Tongue (tissue), 1 donor: ENCODE measurements at regions not wholly inside any gene's neighbourhood (a gene's known extent, or its start where the extent isn't known, plus 50 kb on each side); places are given as distances from the start of the nearest gene placed in this dataset.

Experiments used
- DNase-seq: peaks from one replicate; pipeline ENCODE4 v3.0.0-alpha.2; 2015

DNA sequence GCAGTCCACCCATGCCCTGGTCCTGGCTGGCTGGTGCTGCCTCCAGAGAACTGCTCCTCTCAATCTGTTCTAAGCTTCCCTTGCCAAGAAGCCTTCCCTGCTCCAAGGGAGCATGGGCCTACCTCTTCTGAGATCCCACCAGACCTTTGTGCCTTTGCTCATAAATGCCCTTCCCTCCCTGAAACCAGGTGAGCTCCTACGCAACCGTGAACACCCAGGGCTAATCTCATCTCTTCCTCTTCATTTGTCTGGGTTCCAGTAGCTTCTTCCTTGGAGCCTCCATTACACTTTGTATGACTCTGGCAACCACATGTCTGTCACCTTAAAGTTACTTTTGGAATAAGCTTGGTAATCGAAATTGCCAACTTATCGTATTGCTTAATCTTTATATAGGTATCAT is 270.6 kb downstream of the PBX3 start:
- DNase-seq, result no peak

GRCh38 chr9:126020836-126021235 is 273.7 kb downstream of the PBX3 start:
- DNase-seq, result no peak

- no peak for DNase-seq
Measured at GRCh38 chr9:126023962-126024361, 276.8 kb downstream of the PBX3 start.

DNA sequence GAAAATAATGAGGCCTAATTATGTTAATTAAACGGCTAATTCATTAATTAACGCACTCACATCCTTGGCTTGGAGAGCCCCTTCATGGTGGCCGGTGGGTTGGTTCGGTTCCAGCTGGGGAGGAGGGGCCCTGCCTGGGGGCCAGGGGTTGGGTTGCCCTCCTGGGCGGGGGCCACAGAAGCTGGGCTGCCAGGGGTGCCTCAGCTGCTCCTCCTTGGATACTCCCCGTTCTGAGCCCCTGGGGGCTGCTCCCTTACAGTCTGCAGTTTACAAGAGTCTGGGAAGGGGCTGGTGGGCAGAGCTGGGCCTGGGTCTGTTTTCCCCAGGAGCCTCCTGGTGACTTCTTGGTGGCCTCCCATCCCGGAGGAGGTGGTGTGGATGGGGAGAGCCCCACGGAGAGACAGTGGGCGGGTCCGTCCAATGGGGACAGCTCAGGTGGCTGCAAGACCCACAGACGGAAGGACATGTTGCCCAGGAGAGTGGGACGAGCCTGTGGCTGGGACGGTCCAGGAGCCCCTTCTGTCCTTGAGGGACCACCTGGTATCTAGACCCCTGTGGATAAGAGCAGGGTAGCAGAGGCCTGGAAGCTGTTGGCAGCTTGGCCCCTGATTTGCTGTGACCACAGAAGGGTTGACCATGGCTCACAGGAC is 277.5 kb downstream of the PBX3 start:
- no peak for DNase-seq

DNA sequence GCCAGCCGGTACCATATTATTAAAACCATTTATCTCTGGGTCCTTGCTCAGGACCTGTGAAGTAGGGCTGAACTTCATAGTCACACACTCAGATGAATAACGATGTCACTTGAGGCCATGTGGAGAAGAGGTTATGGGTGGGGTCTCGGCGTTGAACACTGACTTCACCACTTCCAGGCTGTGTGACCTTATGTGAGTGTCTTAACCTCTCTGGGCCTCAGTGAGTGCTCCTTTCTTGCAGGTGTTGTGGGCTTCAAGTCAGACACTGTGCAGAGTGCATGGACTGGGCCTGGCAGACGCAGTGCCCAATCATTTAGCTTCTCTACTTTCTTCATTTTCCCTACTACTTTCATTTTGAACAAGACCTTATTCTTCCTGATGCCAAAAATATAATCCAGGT is 278.8 kb downstream of the PBX3 start:
- DNase-seq, result no peak

DNA sequence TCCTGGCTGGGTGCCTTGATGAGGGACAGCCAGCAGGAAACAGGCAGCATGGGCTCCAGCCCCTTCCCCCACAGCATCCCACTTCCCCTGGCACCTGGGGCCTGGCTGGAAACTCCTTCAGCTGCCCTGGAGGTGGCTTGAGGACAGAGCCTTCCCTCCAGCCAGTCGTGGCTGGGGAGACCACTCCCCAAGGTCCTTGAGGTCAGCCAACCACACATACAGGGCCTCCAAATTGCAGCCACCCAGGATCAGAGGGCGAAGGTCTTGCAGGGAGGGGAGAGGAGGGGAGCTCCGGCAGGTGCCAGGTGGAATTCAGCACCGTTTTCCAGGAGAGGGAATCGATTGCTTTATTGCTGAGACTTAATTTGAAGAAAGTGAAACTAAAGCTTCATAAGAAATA is 280.4 kb downstream of the PBX3 start:
- no peak for DNase-seq

- no peak for DNase-seq
Measured at GRCh38 chr9:126028746-126029145, 281.6 kb downstream of the PBX3 start.

DNA sequence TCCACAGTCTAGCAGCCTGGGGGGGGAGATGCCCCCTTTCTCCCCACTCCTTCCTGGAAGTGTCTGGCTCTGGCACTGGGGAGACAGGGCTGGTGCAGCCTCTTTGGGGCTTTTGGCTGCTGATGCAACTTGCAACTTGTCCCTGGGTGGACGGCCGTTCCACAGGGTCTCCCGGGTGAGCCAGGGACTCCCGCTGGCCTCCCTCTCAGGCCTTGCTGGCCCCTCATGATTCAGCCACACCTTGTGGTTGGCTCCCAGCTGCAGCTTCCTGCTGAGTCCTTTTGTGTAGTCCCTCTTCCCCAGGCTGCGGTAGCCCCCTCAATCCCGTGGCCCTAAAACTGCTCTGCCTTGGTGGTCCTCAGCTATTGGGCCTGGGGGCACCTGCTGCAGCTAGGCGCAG is 283.5 kb downstream of the PBX3 start:
- DNase-seq, result no peak

DNA sequence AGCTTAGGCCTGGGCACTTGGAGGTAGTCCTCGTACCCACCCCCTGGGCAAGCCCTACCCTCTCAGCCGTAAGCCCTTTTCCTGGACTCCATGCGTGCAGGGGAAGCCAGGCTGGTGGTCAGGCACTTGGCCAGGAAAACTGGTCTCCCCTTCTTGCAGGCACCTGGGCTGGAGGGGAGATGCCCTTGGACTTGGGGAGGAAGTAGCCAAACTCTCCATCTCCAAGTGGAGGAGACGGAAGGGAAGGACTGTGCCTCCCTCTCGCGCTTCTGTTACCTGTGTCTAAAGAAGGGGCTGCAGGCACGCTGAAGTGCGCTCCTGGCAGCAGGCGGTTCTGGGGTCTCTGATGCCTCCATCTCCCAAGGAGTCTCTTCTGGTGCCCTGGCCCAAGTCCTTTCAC is 283.9 kb downstream of the PBX3 start:
- no peak for DNase-seq

DNA sequence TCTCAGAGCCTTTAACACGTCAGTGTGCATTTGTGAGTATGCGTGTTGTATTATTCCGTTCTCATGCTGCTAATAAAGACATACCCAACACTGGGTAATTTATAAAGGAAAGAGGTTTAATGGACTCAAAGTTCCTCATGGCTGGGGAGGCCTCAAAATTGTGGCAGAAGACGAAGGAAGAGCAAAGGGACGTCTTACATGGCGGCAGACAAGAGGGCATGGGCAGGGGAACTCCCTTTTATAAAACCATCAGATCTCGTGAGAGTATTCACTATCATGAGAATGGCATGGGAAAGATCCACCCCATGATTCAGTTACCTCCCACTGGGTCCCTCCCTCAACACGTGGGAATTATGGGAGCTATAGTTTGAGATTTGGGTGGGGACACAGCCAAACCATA is 285.0 kb downstream of the PBX3 start:
- DNase-seq, result no peak

GRCh38 chr9:126033318-126033717 is 286.1 kb downstream of the PBX3 start:
- DNase-seq, result no peak

GRCh38 chr9:126033956-126034355 is 286.8 kb downstream of the PBX3 start:
- DNase-seq, result no peak

GRCh38 chr9:126036881-126037291 is 289.7 kb downstream of the PBX3 start:
- DNase-seq, result no peak

- no peak for DNase-seq
Measured at GRCh38 chr9:126038790-126039189, 287.8 kb upstream of the MVB12B start.

DNA sequence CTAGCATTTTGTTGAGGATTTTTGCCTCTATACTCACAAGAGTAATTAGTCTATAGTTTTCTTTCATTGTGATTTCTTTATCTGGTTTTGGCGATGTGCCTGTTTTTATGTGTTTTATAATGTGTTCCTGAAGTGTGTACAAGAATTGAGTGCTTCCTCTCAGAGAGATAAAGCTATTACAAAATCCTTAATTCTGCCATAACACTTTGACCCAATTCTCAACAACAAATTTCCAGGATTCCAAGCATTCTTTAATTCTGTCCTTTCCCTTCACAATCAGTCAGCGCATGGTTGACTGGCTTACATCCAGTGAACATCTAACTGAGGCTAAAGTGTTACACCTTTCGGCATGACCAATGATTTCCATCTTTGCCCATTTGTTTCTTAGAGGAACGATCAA is 282.9 kb upstream of the MVB12B start:
- DNase-seq, result no peak

- DNase-seq, result no peak
Measured at GRCh38 chr9:126049088-126049487, 277.5 kb upstream of the MVB12B start.

- no peak for DNase-seq
Measured at GRCh38 chr9:126049896-126050604, 276.6 kb upstream of the MVB12B start.

GRCh38 chr9:126050605-126050990 is 276.0 kb upstream of the MVB12B start:
- DNase-seq, result no peak

- DNase-seq, result no peak
Measured at GRCh38 chr9:126051446-126052130, 275.0 kb upstream of the MVB12B start.

DNA sequence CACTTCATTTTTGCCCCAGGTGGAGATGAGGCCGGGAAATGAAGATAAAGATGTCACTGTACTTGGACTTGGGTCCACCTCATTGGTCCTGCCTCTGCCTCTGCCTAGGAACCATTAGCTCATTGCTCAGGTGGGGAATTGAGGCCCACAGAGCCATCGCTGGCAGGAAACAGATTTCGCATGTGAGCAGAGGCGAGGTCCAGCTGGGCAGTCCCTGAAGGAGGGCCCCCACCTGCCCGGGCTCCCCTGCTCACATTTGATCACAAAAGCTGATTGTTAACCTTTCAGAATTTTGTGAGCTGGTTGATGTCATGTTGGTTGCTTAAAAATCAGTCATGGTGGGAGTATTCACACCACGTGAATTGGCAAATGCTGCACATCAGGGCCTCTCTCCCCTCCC is 273.8 kb upstream of the MVB12B start:
- DNase-seq, result no peak

DNA sequence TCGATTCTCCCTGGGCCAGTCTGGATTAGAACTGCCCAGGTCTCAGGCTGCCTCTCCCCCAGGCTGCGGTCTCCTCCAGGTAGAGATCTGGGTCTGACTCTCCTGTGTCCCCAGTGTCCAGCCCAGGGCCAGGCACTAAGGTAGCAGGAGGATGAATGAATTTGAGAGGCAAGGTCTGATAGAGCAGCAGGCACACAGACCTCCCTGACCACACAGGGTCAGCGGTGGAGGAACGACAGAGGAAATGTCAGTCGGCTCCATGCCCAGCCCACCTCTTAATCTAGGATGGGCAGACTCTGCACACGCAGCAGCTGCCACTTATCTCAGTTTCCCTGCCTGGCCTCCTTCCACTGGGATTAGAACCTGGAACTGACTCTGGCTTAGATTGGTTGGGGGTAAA is 272.7 kb upstream of the MVB12B start:
- DNase-seq, result no peak

DNA sequence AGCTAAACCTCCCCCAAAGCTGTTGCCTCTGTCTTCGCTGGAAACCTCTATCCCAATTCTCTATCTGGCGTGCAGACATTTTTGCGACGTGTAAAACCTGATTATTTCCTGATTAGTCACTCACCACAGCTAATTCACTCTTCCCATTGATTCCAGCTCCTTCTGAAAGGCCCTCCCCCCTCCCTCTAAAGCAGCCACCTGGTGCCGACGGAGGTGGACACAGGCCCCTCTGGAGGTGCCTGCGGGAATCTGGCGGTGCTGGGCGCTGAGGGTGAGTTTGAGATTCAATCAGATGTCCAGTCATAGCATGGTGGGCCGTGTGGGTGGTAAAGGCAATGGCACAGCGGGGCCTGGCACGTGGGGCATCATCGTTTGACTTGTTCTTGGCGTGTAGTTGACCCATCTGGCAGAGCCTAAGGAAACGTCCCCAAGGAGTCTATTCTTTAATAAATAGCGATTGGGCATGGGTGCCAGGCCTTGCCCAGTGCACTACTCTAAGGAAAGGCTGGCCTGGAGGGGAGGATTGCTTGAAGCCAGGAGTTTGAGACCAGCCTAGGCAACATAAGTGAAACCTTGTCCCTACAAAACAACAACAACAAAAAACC is 271.1 kb upstream of the MVB12B start:
- DNase-seq, result no peak

GRCh38 chr9:126056312-126057021 is 270.2 kb upstream of the MVB12B start:
- DNase-seq, result no peak
